Left hindlimb (tissue), 1 donor: ENCODE measurements at regions not wholly inside any gene's neighbourhood (a gene's known extent, or its start where the extent isn't known, plus 50 kb on each side); places are given as distances from the start of the nearest gene placed in this dataset.

Source experiments
- DNase-seq: peaks from one replicate; pipeline ENCODE4 v3.0.0-alpha.2; 2018

DNA sequence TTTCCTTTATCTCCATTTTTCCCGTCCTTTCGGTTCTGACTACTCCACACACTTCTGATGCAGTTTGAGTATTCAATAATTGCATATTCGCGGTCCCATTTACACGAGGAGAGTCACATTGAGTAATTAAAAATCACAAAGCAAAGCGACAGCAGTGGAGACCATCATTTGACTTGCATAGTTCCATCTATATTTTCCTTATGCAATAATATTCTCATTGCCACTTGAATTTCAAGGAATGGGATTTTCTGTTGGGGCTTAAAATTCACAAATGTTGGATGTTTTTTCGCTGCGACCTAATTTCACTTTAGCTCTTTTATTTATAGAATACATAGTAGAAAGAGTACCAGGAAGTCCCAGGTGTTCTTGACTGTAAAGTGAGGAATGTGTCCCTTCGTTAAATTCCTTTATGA is 186.8 kb downstream of the ZEB2 start:
- no peak for DNase-seq

DNA sequence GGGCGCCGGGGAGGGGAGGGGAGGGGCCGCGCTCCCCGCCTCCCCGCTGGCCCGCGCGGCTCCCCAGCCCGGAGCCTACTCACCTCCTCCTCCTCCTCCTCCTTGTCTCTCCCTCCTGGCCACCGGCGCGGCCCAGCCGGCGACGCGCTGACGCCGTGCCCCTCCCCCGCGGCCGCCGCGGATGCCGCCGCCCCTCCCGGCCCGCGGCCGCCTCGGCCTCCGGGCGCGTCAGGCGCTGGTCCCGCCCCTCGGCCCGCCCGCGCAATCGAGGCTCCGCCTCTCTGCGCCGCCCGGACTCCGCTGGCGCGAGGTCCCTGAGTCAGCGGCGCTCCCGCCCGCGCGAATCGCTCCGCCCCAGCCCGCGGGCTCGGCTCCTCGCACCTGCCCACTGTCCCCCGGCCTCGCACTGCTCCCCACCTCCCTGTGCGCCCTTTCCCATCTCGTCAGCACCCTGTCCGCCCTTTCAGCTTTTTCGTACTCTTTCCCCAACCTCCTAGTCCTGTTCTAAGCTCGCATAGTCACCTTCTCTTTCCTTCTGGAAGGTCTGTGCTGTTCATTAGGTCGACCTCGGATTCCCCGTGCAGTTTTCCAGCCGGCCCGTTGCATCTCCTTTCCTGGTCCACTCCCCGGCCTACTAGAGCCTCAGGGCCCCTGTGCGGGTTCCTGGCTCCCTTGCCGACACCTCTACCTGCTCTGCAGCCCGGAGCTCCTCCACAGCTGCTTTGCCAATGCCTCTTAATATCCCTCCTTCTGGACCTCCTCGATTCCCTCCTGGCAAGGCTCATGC is 187.4 kb downstream of the ZEB2 start:
- peak; percentile 93 for DNase-seq

DNA sequence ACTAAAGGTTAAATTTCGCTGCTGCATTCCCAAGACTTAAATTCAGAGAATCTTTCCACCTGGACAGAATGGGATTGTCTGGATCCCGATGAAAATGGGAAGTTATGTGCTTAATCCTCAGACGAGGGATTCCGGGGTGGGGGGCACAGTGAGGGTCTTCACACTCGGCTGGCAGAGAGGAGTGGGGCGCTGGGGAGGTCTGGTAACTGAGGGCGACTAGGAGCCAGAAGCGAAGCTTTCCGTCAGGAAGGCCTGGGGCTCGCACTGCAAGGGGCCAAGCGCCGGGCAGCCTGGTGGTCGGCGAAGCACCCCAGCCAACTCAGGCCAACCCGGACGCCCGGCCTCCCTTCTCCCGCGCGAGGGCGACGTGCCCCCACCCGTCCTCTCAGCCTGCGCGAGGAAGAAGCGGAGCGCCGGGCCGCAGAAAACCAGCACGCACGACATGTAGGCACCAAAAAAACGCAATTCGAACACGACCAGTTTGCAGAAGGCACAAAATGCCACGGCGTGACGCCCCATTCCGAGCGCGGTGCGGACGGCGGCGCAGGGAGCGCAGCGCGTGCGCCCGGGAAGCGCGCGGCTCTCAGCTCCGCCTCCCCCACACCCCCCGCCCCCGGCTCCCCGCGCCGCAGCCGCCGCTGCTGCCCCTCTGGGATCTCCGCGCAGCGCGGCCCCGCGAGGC is 188.1 kb downstream of the ZEB2 start:
- no peak for DNase-seq

DNA sequence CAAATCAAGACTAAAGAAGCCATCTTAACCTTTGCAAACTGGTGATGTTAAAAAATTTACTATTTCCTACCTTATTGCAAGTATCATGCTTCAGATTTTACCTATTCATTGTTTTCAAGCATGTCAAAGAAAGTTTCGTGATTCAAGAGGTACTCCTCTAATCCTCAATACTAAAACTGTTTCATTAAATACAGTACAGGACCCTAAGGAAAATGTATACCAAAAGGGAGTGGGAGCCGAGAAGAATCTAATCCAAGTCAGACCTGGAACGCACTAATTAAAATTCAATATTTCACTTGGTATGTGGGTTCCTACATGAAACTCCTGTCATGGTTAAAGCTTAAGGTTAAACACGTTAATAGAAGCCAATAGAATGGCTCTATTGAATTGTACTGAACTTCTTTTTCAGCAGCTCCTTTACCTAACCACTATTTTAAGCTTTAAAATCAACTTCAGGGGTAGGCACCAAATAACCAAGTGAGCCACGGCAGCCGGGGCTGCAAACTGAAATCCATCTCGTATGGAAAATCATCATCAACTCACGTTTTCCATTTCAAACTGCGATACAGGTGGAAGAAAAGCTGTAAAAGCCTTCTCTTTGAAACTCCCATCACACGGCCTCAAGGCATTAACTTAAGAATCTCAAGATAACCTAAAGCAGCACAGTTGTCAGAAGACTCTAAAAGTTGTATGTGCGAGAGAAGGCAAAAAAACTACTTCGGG is 188.8 kb downstream of the ZEB2 start:
- no peak for DNase-seq

DNA sequence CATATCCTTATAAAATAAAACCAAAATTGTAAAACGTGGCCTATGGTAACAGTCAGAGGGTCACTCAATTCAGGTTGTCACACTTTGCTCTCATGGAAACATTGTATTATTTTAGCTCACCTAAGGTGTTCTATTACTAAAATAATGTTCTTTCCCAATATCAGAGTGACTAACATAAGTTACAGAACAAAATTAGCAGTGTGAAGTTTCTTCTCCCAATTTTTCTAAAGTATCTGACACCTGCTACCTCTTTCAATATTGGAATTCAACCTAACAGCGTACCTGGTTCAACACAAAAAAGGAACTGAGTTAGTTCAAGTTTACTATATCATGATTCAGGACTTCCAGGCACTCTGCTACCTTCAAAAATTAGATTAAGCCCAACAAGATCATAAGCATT is 190.4 kb downstream of the ZEB2 start:
- no peak for DNase-seq

DNA sequence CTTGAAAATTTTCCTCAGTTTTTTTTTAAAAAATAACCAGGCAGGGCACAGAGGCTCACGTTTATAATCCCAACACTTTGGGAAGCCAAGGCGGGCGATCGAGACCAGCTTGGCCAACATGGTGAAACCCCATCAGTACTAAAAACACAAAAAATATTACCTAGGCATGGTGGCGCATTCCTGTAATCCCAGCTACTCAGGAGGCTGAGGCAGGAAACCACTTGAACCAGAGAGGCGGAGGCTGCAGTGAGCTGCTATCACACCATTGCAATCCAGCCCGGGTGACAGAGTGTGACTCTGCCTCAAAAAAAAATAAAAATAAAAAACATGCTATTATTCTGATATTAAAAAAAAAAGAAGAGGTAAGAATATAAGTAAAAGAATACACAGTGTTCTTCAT is 191.0 kb downstream of the ZEB2 start:
- no peak for DNase-seq

DNA sequence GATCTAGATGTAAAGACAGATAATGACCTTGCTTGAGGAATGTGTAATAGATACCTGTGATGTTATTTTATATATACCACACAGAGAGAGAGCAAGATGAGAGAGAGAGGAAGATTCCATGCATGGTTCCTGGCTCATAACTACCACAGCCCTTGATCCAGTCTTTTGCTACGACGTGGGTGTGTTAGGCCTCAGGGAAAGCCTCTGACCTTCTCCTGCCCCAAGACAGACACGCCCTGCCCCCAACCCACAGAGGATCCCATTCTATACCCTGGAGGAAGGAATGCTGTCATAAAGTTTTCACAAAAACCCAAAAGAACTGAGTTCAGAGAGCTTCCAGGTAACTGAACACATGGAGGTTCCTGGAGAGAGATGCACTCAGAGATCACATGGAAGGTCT is 193.1 kb downstream of the ZEB2 start:
- DNase-seq = no peak

DNA sequence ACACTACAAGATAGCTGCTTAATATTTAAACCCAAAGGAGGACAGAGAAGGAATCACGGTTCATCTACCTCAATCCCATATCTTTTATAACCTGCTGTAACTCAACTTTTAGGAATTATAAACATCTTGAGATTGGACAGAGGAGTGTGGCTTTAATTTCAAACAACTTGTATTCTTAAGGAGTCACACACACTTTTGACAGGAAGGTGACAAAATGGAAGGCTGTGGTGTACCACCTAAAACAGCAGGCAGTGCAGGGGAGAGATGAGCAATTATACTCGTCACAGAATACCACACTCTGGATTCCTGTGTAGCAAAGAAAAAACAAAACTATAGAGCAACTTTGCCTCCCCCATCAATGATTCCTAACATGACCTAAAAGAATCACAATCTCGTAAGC is 194.8 kb downstream of the ZEB2 start:
- DNase-seq = no peak

DNA sequence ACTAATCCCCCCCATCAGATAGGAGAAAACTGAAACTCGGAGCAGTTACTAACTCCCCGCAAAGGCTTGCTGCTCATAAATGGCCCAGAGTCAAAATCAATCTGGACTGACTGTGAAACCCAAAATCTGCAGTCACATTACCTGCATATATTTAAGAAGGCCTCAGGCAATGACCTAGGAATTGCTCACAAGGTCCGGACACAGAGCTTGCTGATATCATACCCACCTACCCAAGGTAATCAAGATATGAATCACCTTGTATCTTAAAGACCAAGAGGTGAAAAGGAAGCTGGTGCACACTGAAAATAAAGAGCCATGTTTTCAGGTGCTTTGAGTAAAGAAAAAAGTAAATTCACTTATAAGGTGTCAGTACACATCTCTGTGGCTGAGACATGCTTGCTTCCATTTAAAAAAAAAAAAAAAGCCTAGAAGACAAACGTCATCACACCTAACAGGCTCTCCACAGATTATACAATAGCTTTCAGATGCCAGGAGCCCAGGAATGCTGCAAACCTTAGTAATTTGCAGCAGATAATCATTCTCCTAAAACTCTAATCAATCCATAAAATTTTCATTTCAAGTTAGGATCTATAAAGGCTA is 195.4 kb downstream of the ZEB2 start:
- no peak for DNase-seq

DNA sequence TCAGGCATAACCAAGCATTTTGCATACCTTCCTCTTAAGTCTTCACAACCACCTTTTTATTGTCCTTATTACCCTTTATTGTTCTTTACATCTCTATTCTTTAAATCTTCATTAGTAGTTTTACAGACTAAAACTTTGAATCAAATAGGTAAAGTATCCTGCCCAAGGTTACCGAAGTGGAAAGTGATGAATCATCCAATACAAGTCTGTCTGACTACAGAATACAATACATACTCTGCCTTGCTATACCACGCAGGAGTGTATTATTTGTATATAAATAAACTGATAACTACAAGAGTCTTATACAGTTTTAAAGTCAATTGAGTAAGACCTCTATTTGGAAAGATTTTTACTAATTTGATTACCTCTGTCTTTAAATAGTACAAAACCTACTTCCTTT is 196.0 kb downstream of the ZEB2 start:
- no peak for DNase-seq

DNA sequence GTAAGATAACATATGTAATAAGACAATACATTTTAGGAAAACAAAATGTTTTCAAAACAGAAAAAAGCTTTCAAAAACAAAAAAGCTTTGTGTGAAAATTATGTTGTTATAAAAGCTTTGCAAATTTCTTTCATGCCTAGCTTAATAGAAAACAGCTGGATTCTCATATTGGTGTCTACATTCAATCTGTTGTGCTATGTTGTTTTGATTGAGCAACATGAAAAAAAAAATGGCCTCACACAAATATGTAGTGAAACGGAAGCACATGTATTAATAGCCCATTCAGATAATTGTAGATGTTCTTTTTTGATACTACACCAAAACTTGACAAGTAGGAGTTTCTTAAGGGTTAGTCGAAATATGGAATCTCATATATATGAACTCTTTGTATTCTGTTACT is 197.5 kb downstream of the ZEB2 start:
- no peak for DNase-seq

DNA sequence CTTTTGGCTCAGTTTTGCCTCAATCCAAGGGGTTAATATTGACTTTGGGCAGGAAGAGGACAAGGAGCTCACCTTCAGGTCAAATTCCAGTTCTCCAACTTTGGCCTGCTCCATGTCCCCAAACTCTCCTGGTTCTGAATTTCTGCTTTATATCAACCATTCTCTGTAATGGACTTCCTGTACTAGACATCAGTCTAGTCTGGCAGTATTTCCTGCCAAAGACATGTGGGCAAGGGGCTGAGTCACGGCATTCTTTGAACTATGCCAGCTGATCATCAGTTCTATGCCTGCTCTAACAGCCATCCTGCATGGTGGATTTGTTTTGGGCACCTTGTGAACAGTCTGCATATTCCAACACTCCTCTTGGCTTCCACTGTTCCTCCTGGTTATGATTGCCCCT is 199.4 kb downstream of the ZEB2 start:
- no peak for DNase-seq

DNA sequence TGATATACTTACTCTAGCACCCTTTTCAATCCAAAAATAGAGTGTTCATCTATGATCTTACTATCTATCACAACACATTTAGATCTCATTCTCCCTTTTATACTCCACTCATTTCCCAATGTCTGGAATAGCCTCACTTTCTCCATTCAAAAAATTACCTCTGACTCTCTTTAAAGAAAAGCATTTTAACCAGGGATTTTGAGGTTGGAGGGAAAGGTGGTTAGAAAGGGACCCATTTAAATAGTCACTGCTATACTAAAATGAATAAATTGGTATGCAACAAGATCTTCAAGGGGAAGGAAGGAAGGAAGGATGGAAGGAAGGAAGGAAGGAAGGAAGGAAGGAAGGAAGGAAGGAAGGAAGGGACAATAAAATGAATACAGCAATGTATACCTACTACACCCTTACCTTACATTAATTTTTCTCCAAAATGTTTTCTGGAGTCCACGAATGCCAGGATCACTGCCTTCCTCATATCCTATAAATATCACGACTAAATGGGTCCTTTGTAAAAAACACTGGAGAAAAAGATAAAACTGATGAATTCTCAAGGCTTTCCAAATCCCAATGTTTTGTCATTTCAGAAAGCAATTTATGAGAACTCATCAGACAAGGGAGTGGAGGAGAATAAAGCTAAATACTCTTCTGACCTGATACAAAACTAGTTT is 202.7 kb downstream of the ZEB2 start:
- DNase-seq = no peak

DNA sequence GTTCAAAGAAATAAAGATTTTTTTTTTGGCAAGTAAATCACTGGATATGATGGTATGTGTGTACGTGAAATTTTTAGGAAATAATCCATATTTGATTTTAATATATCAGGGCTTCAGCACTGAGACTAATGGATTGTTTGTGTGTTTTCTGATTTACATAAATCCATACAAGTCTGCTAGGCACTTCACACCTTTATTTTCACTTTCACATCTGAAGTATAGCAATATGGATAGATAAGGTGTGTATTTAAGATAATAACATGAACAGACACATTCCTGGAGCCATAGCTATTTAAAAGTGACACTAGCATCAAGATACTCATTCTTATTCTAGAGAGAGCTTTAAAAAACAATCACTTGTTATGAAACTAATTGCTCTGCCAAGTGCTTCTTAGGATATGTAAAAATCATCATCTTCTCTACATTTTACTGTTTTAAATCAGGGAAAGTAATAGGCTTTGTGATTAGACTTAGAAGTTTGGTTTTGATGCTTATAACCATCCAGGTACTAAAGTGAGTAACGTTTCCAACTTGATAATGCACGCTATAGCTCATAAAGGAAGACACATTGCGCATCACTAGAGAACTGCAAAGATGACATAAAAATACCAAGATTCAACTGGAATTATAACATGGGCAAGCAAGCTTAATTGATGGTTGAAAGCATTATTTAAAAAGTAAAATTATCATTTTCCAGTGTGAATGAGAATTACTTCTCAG is 208.9 kb downstream of the ZEB2 start:
- DNase-seq = no peak

DNA sequence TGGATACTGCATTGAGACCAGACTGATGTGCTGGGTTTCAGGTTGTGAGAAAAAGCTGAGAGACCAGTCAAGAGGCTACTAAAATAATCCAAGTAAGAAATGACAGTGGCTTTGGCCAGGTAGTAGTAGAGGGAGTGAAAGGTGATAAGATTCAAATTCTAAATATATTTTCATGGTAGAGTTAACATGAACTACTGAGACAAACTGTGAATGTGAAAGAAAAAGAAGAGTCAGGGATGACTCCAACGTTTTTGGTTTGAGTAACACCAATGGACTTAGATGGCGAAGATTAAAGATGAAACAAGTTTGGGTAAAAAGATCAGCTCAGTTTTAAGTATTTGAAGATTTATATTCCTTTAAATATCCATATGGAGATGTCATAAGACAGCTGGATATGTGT is 209.4 kb downstream of the ZEB2 start:
- DNase-seq = no peak

DNA sequence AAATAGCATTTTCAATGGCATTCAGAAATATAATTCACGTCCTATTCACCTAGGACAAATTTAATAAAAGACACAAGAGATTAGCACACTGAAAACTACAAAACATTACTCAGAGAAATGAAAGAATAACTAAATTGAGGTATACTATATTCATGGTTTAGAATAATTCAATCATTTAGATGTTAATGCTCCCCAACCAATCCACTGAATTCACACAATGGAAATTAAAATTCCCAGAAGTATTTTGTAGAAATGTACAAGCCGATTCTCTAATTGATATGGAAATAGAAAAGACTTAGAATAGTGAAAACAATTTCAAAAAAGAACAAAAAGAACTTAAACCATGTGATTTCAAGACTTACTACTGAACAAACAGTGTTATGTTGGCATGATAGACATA is 212.2 kb downstream of the ZEB2 start:
- no peak for DNase-seq

DNA sequence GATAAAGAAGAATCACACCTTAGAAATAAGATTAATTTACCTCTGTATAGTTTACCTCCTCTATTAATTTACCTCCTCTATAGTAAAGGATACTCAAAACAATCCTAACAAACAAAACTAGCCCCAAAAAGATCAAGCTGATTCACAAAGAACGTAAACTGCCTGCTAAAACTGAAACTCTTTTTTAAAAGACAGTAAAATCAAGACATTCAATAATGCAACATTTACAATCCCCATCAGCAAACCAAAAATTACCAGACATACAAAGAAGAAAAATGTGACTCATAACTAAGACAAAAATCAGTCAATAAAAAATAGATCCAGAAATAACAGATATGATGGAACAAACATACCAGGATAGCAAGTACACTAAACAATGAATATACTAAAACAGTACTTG is 215.7 kb downstream of the ZEB2 start:
- DNase-seq = no peak

DNA sequence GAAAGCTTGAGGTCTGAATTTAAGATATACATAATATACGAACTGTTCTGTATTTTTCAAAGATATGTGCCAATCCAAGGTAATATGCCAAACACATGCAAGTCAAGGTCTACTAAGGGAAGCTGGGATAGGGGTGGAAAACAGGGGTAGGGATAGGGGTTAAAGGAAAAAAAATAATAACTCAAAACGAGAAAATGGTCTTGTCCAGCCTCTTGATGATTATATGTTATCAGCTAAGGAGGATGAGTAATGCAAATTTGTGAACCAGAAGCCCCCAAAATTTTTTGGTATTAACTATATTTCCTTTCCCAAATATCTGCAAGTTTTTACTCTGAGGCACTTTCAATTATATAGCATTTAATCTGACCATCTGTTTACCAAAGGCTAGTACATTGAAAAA is 219.3 kb downstream of the ZEB2 start:
- DNase-seq = no peak

DNA sequence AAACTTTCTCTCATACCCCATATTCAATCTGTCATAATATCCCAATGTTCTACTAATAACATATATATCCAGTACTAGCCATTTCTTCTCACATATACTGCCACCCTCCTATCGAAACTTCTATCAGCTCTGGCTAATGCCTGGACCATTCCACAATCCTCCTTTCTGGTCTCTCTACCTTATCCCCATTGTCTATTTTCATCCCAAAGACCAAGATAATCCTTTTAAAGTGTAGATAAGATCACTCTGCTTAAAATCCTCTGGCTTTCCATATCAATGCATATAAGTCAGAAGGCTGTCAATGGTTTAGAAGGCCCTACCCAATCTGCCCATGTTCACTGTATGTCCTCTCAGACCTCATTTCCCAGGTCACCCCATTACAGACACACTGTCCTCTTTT is 229.6 kb downstream of the ZEB2 start:
- DNase-seq = no peak

DNA sequence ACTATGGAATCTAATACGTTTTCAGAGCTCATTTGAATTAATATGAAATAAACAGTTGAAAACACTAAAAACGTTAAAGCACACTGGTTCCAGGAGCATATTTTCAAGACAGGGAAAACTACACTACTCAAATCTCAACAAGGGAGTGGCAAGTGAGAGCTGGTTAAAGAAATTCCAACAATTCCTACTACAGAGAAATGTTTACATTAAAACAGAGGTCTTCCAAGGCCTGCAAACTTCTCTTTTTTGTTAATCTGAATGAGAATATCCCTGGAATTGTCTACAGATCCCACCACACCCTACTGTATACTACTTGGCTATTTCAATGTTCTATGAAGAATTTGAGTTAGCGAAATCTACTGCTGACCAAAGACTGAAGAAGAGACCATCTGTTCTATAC is 231.5 kb downstream of the ZEB2 start:
- no peak for DNase-seq

DNA sequence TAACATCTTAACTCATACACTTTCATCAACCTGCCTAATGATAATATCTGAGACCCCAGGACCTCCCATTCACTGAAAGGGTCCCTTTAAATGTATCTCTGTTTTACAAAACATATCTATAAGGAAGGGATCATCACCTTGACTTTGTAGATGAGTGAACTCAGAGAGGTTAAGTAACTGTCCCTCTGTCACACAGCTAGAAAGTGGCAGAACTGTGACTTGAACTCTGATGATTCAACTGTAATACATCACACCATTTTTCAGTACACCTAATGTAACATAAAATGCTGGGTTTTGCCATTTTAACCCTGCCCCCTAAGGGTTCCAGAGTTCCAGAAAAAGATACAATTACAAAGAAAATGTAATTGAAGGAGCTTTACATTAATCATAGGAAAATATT is 234.6 kb downstream of the ZEB2 start:
- DNase-seq = no peak

DNA sequence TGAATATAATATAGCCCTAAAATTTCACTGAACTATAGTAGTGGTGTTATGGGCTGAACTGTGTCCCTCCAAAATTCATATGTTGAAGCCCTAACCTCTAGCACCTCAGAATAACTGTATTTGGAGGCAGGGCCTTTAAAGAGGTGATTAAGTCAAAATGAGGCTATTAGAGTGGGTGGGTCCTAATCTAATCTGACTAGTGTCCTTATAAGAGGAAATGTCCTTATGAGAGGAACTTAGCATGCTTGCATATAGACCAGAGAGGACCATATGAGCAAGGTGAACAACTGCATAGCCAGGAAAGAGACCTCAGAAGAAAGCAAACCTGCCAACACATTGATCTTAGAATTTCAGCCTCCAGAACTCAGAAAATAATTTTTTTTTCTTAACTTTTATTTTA is 238.4 kb downstream of the ZEB2 start:
- DNase-seq = no peak

DNA sequence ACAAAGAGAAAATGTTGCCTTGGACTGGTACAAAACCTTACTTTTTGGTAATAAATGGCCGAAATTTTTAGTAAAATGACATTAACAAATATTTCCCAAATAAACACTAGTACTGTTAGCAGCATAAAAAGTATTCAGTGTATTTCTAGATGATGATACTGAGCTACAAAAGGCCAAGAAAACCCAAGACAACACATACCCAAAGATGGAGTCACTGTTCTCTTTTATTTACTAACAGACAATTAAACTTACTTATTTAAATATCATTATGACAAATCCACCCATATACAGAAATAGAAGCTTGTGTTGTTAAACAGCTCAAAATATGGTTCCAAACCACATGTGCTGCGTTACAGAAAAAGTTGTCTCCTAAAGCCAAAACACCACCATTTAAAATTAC is 239.9 kb downstream of the ZEB2 start:
- DNase-seq = no peak
